ENCODE measurements at regions not wholly inside any gene's neighbourhood (a gene's known extent, or its start where the extent isn't known, plus 50 kb on each side); places are given as distances from the start of the nearest gene placed in this dataset.
A peak's percentile ranks its signal among the peaks of the same experiment; 100 is the strongest.

DNA sequence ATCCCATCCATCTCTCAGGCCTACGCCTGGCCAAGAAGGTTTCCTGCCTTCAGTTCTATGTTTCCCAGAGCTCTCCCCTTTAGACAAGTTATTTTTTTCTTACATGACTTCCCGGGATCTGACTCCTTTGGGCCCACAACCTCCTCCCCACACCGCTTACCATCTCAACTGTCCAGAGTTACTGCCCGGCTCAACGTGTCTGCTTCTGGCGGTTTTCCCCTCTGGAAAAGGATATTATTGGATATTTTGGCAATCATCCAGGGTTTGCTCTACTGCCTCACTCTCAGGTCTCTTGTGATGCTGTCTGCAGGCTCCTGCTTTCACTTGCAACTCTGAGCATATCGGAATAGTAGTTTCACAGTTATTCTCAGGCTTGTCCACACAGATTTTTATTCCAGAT, 318.2 kb upstream of the CAMK1G start:
- no peak for DNase-seq

DNA sequence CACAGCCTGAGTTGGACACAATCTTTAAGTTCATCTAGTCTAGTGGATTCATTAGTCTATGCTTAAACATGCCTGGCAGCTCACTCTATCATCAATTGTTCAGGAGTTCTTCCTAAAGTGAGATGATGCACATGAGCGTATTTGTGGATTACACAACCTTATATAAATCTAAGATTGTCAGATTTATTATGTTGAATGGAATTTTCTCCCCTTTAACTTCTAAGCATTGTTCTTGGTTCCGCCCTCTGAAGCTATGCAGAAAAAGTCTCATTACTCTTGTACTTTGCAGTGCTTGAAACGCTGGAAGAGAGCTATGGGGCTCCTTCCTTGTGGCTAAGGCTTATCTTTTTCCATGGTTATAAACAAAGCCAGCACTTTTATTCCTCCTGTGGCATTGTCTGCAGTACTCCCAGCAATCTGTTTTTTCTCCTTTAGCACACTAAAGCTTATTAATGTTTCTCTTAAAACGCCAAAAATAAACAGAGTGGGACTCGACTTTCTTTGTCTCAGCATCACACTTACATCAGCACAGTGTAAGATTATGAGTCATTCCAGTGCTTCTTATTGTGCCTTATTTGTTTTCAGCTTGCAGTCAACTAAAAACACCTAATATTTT, 316.8 kb upstream of the CAMK1G start:
- no peak for DNase-seq

DNA sequence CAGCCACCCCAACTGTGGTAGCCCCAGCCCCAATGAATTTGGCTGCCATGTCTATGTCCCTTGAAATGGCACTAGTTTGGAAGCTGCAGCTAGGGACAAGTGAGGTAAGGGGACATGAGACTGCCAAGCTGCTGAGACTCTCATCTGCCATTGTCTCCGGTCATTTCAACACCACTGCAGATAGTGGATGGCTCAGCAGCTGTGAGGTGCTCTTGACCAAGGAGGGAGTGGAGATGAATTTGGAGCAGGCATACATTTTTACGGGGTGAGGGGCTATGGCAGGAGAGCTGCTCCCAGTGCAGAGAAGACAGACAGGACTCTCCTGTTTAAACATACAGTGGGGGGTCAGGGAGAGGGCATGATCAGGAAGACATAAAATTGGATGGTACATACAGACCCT, 315.5 kb upstream of the CAMK1G start:
- no peak for DNase-seq

DNA sequence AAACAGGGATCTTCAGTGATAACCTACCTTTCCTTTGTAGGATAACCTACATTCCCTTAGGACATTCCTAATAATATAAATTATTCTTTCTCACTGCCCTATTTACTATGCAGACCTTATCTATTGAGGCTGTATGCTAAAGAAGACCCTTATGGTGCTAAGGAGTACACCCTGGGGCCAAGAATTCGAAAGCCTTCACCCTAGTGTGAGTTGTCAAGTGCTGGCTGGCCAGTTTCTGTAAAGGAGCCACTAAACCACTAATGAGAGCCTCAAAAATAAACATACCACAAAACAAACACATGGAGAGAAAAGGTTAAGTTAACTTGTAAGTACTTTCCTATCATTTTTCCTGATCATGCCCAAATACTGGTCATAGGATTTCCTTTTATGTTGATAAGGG, 315.0 kb upstream of the CAMK1G start:
- DNase-seq = no peak

- no peak for DNase-seq
Observed at GRCh38 chr1:209276321-209276720, 307.2 kb upstream of the CAMK1G start.

GRCh38 chr1:209277662-209278061, 305.9 kb upstream of the CAMK1G start:
- DNase-seq = no peak

GRCh38 chr1:209291715-209292114, 291.8 kb upstream of the CAMK1G start:
- DNase-seq = peak; percentile 5

DNA sequence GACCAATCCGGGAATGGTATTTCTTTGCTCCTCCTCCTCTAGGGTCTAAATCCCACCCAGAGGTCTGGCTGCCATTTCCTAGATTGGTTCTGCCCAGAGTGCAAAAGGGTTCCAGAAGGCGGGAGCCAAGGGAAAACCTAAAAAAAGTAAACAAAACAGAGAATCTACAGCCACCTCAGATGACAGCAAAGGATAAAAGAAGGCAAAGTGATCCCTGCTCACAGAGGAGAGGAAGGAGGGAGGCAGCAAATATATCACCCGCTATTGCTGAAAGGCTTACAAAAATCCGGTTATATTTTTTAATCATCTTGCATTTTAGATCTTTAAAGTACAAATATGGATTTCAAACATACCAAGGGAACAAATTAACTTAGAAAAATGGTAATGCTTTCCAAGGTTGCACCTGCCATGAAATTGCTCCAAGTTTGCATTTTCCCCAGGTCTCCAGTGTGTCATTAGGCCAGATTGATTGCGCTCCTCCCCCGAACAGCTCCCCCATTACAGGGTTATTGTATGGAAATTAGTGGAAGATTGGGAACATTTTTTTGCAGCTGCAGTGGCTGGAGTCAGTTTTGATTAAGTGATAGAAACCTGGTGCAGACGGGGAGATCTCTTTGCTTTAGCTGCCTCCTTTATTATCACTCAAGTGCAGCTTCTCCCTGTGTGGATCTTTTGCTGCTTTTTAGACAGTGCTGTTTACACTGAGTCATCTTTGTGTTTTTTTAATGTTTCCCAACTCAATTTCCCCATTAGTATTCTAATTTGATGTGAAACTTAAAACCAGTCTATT, 280.5 kb upstream of the CAMK1G start:
- DNase-seq = no peak

DNA sequence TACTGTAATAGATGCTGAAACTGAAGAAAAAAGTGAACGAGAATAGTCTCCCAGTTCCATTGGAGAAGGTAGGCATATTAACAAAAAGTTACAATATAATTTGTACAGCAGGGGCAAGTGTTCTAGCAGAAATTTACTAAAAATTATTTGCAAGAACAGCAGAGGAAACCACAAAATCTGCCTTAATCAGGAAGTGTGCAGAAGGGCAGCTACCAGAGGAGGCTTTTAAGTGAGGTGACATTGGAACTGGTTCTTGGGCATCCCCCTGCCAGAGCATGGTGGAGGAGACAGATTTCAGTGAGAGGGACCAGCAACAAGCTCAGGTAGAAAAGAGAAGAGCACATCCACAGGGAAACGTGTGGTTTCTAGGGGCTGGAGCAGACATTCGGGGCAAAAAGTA, 279.3 kb upstream of the CAMK1G start:
- DNase-seq = no peak

DNA sequence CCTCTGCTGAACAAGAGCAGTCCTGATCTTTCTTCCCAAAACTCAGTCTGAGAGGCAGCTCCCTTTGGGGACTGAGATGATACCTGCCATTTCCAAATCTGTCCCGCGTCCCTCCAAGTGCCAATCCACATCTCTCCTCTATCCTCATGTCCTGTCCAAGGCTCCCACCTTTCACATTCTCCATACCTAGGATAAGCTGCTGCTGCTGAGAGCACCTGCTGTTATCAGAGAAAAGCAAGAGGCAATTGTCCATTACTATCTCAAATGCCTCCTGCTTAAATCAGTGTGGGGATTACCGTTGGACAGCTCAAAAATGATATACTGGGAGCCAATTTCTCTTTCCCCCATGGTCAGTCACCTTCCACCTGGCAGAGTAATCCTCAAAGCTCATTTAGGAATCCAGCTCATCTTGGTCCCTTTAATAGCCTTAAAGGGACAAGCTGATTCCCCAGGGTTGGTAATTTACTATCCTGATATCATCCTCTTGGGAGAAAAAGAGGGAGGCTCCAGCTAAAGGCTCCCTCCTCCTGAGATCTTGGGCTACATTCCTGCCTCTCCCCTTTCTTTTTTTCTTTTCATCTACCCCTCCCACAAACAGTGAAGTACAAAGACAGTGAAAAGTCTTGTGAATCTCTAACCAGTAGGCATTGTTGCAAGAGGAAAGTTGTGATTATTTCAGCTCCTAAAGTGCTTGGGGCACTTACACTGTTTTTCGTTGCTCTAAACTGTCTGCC, 278.1 kb upstream of the CAMK1G start:
- no peak for DNase-seq

DNA sequence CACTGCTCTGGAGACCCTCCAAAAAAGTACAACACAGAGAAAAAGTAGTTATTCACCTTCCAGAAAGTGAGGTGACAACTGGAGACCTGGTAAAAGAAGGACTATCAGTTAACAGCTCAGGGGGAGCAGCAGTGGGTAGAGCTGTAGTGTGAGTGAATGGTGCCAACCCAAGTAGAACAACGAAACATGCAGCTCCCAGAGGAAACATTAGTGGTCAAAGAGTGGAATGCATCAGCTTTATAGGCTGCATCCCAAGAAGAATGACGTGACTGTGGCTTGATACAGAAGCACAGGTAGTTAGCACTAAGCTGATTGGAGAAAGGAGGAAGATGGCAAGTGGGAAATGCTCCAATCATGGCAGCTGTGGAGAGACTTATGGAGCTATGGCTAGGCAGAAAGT, 275.7 kb upstream of the CAMK1G start:
- no peak for DNase-seq

- DNase-seq = no peak
Observed at GRCh38 chr1:209309198-209309597, 274.3 kb upstream of the CAMK1G start.

DNA sequence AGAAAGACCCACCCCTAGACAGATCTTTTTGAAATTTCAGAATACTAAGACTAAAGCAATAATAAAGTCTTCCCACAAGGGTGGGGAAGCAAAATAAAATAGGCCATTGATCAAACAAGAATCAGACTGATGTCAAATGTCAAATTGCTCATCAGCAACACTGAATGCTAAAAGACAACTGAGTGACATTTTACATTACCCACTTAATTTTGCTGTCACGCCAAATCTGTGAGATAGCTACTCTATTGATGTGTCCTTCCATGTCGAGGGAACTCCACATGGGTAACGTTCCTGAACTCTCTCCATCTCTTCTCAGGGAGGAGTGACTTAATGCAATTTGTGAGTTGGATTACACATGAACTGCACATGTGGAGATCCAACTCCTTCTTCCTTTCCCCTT, 271.7 kb upstream of the CAMK1G start:
- no peak for DNase-seq

GRCh38 chr1:209316929-209317328, 266.6 kb upstream of the CAMK1G start:
- no peak for DNase-seq

GRCh38 chr1:209318181-209319056, 265.1 kb upstream of the CAMK1G start:
- no peak for DNase-seq

- no peak for DNase-seq
Observed at GRCh38 chr1:209319057-209319432, 264.5 kb upstream of the CAMK1G start.

DNA sequence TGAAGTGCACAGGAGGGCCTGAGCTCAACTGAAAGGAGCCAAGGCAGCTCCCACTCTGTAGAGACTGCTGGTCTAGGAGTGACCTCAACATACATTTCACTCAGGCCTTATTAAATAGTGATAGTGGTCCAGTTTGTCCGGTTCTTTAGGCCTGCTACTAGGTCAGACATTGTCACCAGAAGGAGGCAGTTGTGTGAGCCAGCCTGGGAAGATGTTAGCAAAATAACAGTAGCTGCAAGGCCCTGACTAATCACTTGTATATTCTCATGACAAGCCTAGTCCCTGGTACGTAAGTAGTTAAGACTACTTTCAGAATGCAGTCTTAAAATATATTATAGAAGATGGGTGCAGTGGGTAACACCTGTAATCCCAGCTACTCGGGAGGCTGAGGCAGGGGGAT, 264.0 kb upstream of the CAMK1G start:
- no peak for DNase-seq

DNA sequence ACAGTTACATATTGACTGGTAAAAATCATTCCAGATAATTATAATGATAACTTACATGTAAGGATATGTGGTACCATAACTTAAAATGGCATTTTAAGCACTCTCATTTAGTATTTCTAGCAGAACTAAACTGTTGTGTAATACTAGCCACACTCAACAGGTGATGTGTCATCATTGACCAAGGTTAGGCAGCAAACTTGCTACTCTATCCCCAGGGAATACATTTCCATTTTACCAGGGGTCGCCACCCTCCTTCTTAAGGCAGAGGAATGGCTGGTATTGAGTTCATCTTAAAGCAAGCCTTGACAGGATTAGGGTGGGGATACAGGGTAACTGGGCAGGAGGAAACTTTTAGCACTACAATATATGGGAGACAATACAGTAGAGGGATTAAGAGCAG, 259.8 kb upstream of the CAMK1G start:
- no peak for DNase-seq

DNA sequence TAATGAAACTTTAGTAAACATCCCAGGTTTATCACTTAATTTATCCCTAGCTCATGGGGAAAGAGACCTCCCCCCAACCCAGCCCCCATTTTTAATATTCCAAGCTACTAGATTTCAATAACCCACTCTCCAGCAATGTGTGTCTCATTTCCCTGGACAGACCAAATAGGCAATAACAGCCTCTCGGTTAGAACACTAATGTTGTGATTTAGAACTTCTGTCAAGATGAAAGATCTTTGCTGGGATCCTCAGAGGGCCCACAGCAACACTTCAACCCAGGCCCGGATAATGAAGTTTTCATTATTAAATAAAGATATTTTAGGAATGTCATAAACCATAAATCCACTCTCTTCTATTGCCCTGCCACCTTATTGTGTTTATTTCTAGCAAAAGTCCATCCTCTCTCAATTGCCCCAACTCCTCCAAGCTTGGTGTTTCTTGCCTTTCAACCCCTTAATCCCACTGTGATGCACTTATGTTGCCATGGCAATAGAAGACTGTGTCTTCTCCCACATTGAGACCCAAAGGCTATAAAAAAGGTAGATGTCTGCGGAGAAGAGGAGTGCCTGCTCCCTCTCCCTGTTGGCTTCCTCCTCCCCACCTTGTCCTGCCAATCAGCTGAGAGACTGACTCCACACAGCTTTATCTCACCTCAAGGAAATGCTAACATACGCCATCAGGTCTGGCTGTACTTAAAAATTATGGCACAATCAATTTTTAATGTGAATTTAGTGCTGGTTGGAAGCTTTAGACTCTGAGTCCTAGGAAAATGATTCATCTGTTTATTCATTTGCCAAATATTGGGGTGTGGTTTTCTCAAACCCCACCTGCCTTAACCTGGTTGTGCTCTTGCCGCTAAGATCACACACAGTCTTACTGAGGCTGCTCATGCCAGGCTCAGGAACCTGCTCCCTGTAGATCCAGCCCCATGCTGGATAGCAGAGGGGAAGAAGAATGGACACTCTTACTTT, 258.3 kb upstream of the CAMK1G start:
- DNase-seq = no peak

- DNase-seq = no peak
Observed at GRCh38 chr1:209326076-209326475, 257.4 kb upstream of the CAMK1G start.

GRCh38 chr1:209326831-209327230, 256.7 kb upstream of the CAMK1G start:
- DNase-seq = no peak

Measured in renal pelvis (tissue), 1 donor.